Adipocyte (in vitro differentiated cells): ENCODE measurements at regions not wholly inside any gene's neighbourhood (a gene's known extent, or its start where the extent isn't known, plus 50 kb on each side); places are given as distances from the start of the nearest gene placed in this dataset.
"Not testable (repeated sequence)": the region's sequence is repeated elsewhere in the genome, so short reads cannot be mapped to it uniquely, and the experiment has no call there.

Experiments
- DNase-seq: peaks from one replicate; pipeline ENCODE4 v3.0.0-alpha.2; 2015; ENCODE audit warnings: low read depth
- H3K27me3 ChIP-seq: replicated peaks from 2 replicates; pipeline ENCODE4 v1.7.0; 2013; ENCODE audit warnings: mild to moderate bottlenecking, low read length, moderate library complexity; ENCODE audit not compliant: control insufficient read depth, insufficient read depth
- H3K36me3 ChIP-seq: 2 replicates; pipeline ENCODE4 v1.7.0; 2013; ENCODE audit warnings: low read length, mild to moderate bottlenecking, moderate library complexity; ENCODE audit not compliant: control insufficient read depth, insufficient read depth, severe bottlenecking
- H3K4me1 ChIP-seq: 2 replicates; pipeline ENCODE4 v1.7.0; 2013; ENCODE audit warnings: mild to moderate bottlenecking, low read length, moderate library complexity; ENCODE audit not compliant: control insufficient read depth, insufficient read depth
- H3K4me3 ChIP-seq: 2 replicates; pipeline ENCODE4 v1.7.0; 2013; ENCODE audit warnings: mild to moderate bottlenecking, low read length, moderate library complexity
- H3K9ac ChIP-seq: 2 replicates; pipeline ENCODE4 v1.7.0; 2013; ENCODE audit warnings: mild to moderate bottlenecking, low read length, moderate library complexity
- H3K9me3 ChIP-seq: 2 replicates; pipeline ENCODE4 v1.7.0; 2013; ENCODE audit warnings: mild to moderate bottlenecking, low read length, moderate library complexity; ENCODE audit not compliant: control insufficient read depth

DNA sequence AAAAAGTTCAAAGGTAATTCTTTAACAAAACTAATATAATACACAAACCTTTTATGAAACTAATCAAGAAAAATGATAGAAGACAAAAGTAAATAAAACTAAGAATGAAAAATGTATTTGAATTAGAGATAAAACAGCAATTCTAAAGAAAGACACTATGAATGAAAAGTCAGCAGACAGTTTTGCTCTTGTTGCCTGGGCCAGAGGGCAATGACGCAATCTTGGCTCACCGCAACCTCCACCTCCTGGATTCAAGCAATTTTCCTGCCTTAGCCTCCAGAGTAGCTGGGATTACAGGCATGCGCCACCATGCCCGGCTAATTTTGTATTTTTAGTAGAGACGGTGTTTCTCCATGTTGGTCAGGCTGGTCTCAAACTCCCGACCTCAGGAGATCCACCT lies 959.8 kb downstream of the TTLL7 start:
- not testable (repeated sequence) for H3K36me3 ChIP-seq, H3K27me3 ChIP-seq, H3K9ac ChIP-seq, DNase-seq, H3K4me3 ChIP-seq, H3K9me3 ChIP-seq
- peaks cover 12% of the 10 kb centered on the region for H3K4me1 ChIP-seq

DNA sequence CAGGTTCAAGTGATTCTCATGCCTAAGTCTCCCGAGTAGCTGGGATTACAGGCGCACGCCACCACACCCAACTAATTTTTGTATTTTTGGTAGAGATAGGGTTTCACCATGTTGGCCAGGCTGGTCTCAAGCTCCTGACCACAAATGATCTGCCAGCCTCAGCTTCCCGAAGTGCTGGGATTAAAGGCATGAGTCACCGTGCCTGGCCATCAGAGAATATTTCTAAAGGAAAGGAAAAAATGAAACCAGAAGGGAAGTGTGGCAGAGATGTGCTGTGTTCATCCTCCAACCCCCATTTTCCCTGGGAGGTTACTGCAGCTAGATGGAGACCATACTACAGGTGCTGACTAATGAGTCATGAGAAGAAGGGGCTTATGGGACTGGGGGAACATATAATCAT lies 964.1 kb downstream of the TTLL7 start:
- H3K27me3 ChIP-seq, result no peaks in the 10 kb centered on the region
- H3K4me3 ChIP-seq, result no peak overlapping the region
- H3K4me1 ChIP-seq, result peaks cover 17% of the 10 kb centered on the region
- no peak for DNase-seq
- no peaks in the 10 kb centered on the region for H3K36me3 ChIP-seq
- no peak overlapping the region for H3K9ac ChIP-seq
- no peaks in the 10 kb centered on the region for H3K9me3 ChIP-seq

DNA sequence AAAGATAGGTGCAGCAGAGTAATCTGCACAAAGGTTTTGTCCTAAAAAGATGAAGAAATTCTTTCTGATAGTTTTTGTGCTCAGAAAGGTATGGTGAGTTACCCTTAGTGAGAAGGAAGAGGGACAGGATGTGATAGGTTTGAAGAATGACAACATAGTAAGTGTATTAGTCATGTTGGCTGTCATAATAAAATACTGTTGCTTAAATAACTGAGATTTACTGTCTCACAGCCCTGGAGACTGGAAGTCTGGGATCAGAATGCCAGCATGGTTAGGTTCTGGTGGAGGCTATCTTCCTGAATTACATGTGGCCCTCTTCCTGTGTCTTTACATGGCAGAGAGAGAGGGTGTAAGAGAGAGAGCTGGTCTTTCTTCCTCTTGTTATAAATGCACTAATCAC lies 965.2 kb downstream of the TTLL7 start:
- Histone ChIP-seq H3K36me3 (no peaks in the 10 kb centered on the region), H3K9ac (no peak overlapping the region), H3K4me1 (peaks cover 24% of the 10 kb centered on the region), H3K27me3 (no peaks in the 10 kb centered on the region), H3K4me3 (no peak overlapping the region), H3K9me3 (no peaks in the 10 kb centered on the region)
- DNase-seq, result peak; percentile 10

DNA sequence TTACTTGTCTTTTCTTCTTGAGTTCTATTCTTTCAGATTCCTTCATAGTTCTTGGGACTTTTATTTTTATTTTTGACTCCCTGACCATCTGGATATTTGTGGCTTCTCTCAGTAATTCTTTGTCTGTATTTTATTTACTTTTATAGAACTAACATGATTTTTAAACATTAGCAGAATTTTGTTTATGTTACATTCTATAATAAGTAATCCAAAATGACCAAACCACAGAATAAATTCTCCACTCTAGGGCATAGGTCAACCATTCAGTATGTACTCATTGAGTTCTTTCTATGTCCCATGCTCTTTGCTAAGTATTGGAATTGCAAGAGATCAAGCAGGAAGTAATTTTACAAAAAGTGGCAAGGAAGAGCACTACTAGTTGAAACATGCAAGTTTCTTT lies 969.0 kb downstream of the TTLL7 start:
- Histone ChIP-seq H3K36me3 (no peaks in the 10 kb centered on the region), H3K4me1 (peaks cover 48% of the 10 kb centered on the region)
- peak; percentile 71 for DNase-seq

DNA sequence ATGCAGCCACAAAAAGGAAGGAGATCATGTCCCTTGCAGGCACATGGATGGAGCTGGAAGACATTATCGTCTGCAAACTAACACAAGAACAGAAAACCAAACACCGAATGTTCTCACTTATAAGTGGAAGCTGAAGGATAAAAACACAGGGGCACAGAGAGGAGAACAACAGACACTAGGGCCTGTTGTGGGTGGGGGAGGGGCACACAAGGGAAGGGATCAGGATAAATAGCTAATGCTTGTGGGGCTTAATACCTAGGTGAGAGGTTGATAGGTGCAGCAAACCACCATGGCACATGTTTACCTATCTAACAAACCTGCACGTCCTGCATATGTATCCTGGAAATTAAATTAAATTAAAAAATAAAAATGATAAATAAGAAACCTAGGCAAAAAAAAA lies 969.9 kb downstream of the TTLL7 start:
- no peak overlapping the region for H3K4me3 ChIP-seq
- no peak for DNase-seq
- no peaks in the 10 kb centered on the region for H3K36me3 ChIP-seq
- H3K9ac ChIP-seq, result no peak overlapping the region
- no peaks in the 10 kb centered on the region for H3K9me3 ChIP-seq
- H3K4me1 ChIP-seq, result peaks cover 48% of the 10 kb centered on the region
- no peaks in the 10 kb centered on the region for H3K27me3 ChIP-seq

More for the DNA sequence above, 969.0 kb downstream of the TTLL7 start:
- no peaks in the 10 kb centered on the region for H3K9me3 ChIP-seq
- no peaks in the 10 kb centered on the region for H3K27me3 ChIP-seq
- no peak overlapping the region for H3K9ac ChIP-seq
- H3K4me3 ChIP-seq, result no peak overlapping the region

DNA sequence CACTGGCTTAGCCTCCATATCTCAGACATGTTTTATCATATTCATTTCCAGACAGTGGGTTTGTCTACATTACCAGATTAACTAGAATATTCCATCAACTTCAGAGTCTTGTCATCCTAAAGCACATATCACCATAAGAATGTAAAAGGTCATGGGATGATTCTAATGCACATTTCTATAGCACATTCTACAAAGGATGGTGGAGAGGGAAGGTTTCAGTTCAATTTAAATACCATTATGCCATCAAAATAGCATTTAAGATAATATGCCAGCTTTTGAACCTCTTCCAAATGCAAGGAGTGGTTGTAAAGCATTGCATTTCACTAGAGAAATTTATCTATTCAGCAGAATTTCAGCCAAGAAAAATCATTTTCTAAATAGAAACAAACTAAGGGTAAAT lies 970.5 kb downstream of the TTLL7 start:
- Histone ChIP-seq H3K4me1 (peaks cover 43% of the 10 kb centered on the region), H3K9ac (no peak overlapping the region), H3K36me3 (no peaks in the 10 kb centered on the region), H3K4me3 (no peak overlapping the region), H3K27me3 (no peaks in the 10 kb centered on the region), H3K9me3 (no peaks in the 10 kb centered on the region)
- DNase-seq, result peak; percentile 8

DNA sequence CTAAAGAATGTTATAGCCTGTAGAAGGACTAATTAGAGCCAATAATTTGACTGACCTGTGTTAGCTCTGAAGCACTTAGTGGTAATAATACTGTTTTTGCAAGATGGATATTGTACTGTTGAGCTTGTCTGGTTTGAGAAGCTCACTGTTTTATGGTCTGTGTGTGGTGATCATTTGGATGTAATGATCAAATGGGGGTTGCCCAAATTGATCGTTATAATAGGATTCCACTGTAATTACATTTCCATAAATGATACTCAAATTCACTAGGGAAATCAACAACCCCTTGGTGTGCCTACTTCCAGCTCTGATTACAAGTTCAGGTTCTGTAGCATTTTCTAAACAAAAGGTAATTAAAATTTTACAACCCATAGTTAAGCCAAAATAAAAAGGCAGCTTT lies 971.4 kb downstream of the TTLL7 start:
- Histone ChIP-seq H3K27me3 (no peaks in the 10 kb centered on the region), H3K9ac (no peak overlapping the region), H3K9me3 (no peaks in the 10 kb centered on the region), H3K4me3 (no peak overlapping the region), H3K36me3 (no peaks in the 10 kb centered on the region), H3K4me1 (peaks cover 42% of the 10 kb centered on the region)
- DNase-seq, result no peak

DNA sequence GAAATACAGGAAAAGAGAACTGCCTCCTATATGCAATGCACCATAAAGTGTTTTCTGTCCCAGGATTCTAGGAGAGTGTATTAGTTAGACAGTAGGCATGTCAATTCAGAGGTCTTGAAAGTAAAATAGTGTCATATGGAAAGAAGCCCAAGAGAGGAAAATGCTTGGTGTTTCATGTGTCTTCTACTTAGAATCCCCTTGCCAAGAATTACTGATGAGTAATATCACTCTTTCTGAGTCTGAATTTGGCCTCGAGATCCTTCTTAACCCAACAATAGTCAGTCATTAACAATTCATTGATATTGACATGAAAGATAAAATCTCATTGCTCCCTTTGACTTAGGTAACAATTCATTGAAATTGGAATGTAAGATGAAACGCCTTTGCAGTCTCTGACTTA lies 972.2 kb downstream of the TTLL7 start:
- peak; percentile 16 for DNase-seq
- H3K9ac ChIP-seq, result no peak overlapping the region
- no peak overlapping the region for H3K4me3 ChIP-seq
- peaks cover 42% of the 10 kb centered on the region for H3K4me1 ChIP-seq
- no peaks in the 10 kb centered on the region for H3K27me3 ChIP-seq
- H3K36me3 ChIP-seq, result no peaks in the 10 kb centered on the region
- no peaks in the 10 kb centered on the region for H3K9me3 ChIP-seq

DNA sequence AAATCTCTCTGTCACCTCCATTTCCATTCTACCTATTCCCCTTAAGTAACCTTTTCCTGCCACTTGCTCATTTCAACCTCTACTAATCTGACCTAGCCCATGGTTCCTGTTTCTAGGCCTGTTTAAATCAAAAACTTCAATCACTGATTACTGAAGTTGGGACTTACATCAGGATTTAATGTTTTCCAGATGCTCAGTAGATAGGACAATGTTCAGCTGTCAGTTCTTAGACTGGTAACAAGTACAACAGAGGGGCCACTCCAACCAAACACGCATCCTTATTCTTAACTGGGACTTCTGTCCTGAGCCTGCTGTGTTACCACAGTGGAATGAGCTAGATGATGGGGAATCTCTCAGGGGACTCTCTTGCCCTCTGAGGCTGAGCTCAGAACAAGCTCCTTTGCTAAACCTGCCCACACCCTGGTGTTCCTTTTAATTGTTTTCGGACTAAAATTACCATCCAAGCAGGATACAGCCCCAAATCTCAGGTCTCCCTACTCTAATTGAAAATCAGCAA lies 974.6 kb downstream of the TTLL7 start:
- Histone ChIP-seq H3K36me3 (no peaks in the 10 kb centered on the region), H3K27me3 (no peaks in the 10 kb centered on the region), H3K4me3 (peak overlapping the region; percentile 66), H3K9me3 (peaks cover 12% of the 10 kb centered on the region), H3K4me1 (peaks cover 37% of the 10 kb centered on the region), H3K9ac (peak overlapping the region; percentile 69)
- DNase-seq, result peak; percentile 51

DNA sequence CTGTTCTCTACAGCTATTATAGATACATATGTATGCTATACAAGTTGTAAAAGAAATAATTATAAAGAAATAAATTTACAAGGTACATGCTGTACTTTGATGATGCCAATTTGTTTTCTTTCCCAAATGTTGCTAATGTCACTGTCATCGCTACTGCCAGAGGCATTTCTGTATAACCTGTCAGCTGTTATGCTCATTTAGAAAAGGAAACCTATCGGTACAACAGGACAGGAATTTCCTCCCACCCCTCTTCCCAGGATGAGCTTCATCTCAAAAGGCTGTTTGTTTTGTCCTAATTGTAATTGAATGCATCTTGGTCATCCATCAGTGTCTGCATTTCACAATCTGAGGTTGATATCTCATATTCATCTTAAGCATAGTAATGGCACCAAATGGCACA lies 975.7 kb downstream of the TTLL7 start:
- no peak overlapping the region for H3K4me3 ChIP-seq
- H3K9ac ChIP-seq, result no peak overlapping the region
- DNase-seq, result no peak
- no peaks in the 10 kb centered on the region for H3K27me3 ChIP-seq
- H3K4me1 ChIP-seq, result peaks cover 28% of the 10 kb centered on the region
- H3K9me3 ChIP-seq, result peaks cover 12% of the 10 kb centered on the region
- H3K36me3 ChIP-seq, result no peaks in the 10 kb centered on the region

DNA sequence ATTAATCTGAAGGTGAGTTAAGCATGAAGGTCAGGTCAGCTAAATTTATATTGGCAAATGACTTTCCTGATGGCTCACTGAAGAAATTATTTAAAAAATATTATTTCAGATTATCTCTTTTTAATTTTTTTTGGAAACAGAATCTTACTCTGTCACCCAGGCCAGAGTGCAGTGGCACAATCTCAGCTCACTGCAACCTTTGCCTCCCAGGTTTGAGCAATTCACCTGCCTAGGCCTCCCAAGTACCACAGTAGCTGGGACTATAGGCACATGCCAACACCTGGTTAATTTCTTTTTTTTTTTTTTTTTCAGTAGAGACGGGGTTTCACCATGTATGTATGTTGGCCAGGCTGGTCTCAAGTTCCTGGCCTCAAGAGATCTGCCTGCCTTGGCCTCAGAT lies 976.7 kb downstream of the TTLL7 start:
- no peak overlapping the region for H3K9ac ChIP-seq
- H3K27me3 ChIP-seq, result no peaks in the 10 kb centered on the region
- H3K9me3 ChIP-seq, result peaks cover 12% of the 10 kb centered on the region
- no peak overlapping the region for H3K4me3 ChIP-seq
- H3K36me3 ChIP-seq, result no peaks in the 10 kb centered on the region
- H3K4me1 ChIP-seq, result peaks cover 25% of the 10 kb centered on the region
- no peak for DNase-seq

DNA sequence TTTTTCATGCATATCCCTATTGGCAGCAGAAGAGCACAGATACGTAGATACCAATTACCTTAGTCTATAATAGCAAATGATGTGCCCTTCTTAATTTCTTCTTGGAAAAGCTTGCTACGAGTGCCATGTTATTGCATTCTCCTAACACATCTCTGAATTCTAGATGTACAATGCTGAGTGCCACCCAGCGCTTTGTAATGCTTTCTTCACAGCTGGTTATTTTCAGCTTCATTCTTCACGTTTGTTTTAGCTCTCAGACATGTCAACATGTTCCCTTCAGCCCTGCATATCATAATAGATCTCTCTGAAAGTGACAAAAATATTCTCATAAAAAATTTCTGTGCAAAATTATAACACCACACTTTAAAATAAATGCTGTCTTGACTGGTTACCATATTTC lies 981.2 kb downstream of the TTLL7 start:
- Histone ChIP-seq H3K9me3 (peaks cover 12% of the 10 kb centered on the region), H3K27me3 (no peaks in the 10 kb centered on the region), H3K4me3 (no peak overlapping the region), H3K4me1 (no peaks in the 10 kb centered on the region), H3K36me3 (no peaks in the 10 kb centered on the region), H3K9ac (no peak overlapping the region)
- DNase-seq, result no peak
